HG03095 (cell line): ENCODE measurements at regions not wholly inside any gene's neighbourhood (a gene's known extent, or its start where the extent isn't known, plus 50 kb on each side); places are given as distances from the start of the nearest gene placed in this dataset.
"Not testable (repeated sequence)": the region's sequence is repeated elsewhere in the genome, so short reads cannot be mapped to it uniquely, and the experiment has no call there.

Experiments
- ATAC-seq: cut with Tn5 transposase; IDR thresholded peaks from one replicate; pipeline ENCODE4 v1.9.1; 2021; ENCODE audit warnings: moderate library complexity; ENCODE audit not compliant: unreplicated experiment

DNA sequence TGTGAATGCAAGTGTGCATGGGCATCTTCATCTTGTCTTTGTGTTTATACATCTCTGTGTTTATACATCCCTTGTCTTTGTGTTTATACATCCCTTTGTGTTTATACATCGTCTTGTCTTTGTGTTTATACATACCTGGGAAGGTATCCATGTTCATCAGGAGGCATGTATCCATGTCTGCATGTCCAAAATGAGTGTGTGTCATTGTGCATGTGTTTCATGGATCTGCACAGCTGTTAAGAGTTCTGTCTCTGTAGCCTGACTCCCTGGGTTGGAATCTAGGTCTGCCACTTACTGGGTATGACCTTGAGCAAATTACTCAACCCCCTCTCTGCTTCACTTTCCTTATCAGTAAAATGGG lies 50.1 kb upstream of the SIRPA start:
- no peak for ATAC-seq

DNA sequence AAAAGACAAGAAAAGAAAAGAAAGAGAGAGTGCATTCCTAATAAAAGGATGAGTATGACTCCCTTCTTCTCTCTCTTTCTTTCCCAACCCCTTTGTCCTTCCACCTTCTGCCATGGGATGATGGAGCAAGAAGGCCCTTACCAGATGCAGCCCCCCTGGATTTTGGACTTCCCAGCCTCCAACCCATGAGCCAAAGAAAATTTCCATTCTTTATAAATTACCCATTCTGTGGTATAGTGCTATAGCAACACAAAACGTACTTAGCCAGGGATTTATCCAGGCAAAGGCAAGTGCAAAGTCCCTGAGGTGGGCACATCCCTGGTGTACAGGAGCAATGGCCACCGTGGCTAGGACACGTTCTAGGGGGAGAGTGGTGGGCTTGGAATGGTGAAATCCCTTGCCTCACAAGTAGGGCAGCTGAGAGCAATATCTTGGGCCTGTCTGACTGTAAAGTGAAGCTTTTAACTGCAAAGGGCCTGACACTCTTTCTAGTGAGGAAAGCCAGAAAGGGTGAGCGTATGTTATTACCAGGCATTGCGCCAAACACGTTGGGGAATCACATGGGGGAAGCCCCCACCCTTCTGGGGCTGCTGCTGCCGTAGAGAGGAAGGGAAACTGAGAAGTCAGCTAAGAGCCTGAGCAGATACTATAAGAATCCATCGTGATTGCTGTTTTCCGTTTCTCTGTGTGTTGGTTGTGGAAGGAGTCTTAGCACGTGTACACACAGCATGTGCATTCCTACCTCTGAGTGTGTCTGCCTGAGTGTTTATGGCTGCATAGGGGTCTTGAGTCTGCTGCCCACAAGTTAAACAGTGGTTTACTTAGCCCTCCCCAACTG lies 50.7 kb upstream of the SIRPA start:
- peak; percentile 98 for ATAC-seq

DNA sequence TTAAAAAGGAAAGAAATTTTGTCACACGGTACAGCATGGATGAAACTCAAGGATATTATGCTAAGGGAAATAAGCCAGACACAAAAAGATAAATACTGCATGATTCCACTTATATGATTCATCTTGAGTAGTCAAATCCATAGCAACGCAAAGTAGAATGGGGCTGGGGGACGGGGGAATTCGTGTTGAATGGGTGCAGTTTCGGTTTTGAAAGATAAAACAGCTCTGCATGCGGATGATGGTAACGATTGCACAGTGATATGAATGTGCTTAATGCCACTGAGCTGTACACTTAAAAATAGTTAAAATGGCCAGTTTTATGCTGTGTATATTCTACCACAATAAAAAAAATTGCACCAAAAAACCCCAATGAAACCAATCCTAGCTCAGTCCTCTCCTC lies 52.9 kb upstream of the SIRPA start:
- no peak for ATAC-seq

DNA sequence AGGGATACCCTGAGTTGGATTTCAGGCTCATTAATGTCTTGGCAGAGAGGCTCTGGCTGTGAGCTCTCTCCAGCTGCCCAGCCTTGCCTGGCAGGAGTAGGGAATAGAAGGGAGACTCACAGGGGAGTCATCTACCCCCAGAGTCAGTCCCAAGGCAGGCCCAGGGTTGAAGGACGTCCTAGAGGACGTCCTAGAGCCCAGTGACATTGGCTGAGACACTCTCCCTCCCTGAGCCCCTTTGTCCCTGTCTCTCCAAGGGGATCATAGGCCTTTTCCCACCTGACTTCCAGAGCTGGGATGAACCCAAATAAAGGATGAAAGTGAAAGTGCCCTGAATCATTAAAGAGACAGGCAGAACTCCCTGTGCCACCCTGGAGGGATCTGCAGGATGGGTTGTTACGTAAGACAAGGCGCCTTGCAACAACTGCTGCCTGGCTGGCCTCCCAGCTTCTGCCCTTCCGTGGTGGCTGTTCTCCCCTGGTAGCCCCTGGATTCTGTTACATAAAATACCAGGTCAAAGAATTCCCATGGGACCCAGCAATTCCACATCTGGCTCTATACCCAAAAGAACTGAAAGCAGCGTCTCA lies 53.6 kb upstream of the SIRPA start:
- no peak for ATAC-seq

DNA sequence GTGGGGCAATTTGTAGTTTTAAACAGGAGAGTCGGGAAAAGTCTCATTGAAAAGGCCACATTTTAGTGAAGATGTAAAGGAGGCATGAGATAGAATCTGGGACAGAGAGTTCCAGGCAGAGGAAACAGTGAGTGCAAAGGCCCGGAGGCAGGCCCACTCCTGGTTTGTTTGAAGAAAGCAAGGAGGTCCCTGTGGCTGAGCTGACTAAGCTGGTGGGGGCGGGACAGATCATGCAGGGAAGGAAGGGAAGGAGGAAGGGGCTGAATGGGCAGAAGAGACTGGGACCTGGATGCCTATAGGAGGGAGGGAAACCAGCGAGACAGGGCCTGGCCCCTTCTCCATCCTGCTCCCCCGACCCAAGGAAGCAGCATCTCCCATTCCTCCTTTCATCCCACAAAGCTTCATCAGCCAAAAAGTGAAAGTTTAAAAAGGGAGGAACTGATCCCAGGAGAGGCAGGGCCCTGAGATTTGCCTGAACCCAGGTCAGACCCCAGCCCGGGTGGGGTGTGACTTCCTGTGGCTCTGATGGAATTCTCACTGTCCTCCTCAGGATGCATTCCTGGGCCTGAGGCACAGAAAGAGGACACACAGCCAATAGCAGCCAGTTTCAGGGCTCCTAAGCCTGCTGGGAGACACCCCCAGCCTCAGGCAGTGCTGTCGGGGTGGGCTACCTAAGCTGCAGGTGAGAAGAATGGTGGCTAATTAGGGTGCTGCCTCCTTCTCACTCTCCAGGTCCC lies 54.2 kb upstream of the SIRPA start:
- no peak for ATAC-seq

DNA sequence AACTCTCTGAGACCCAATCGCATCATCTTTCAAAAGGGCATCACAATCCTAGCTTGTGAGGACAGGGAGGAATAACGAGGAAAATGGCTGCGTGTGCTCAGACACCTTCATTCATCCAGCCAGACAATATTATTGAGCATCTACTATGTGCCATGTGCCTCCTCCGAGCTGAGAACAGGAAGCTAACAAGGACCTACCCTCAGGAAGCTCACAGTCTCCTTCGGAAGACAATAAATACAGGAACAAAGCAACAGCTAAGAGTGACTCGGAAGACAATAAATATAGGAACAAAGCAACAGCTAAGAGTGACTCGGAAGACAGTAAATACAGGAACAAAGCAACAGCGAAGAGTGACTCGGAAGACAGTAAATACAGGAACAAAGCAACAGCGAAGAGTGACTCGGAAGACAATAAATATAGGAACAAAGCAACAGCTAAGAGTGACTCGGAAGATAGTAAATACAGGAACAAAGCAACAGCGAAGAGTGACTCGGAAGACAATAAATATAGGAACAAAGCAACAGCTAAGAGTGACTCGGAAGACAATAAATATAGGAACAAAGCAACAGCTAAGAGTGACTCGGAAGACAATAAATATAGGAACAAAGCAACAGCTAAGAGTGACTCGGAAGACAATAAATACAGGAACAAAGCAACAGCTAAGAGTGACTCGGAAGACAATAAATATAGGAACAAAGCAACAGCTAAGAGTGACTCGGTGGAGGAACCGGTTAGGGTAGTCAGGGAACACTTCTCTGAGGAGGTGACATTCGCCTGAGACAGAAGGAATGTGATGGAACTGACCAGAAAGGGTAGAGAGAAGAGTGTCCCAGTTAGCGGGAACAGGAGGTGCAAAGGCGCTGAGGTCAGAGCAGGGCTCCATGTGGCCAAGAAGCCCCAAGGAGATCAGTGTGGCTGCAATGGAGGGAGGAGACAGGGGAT lies 55.6 kb upstream of the SIRPA start:
- ATAC-seq: not testable (repeated sequence)

DNA sequence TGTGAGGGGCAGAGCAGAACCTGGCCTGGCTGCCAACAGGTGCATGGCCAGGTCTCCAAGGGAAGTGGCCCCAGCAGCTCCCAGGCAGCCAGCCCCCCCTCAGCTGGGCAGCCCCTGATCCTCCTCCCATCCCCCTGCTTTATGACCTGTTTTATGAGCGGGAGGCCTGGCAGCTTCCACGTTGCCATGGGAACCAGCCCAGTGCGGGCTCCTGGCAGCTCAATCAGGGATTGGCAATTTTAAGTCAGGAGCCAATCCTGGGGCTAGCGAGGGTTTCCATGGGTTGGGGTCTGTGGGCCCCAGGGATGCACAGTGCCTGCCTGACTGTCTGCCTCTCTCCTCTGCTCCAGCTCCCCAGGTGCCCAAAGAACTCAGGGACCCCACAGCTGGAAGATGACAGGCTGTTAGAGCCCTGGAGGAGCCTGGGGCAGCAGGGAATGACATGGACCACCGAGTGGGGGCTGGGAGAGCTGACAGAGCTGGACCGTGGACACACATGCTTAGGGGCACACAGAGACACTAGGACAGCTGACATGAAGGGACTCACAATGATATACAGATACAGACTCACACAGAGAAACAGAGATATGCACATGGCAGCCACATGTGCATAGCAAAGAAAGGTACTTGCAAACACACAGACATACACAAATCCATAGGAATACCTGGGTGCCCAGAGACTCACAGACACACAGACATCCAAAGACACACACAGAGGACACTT lies 56.5 kb upstream of the SIRPA start:
- no peak for ATAC-seq

DNA sequence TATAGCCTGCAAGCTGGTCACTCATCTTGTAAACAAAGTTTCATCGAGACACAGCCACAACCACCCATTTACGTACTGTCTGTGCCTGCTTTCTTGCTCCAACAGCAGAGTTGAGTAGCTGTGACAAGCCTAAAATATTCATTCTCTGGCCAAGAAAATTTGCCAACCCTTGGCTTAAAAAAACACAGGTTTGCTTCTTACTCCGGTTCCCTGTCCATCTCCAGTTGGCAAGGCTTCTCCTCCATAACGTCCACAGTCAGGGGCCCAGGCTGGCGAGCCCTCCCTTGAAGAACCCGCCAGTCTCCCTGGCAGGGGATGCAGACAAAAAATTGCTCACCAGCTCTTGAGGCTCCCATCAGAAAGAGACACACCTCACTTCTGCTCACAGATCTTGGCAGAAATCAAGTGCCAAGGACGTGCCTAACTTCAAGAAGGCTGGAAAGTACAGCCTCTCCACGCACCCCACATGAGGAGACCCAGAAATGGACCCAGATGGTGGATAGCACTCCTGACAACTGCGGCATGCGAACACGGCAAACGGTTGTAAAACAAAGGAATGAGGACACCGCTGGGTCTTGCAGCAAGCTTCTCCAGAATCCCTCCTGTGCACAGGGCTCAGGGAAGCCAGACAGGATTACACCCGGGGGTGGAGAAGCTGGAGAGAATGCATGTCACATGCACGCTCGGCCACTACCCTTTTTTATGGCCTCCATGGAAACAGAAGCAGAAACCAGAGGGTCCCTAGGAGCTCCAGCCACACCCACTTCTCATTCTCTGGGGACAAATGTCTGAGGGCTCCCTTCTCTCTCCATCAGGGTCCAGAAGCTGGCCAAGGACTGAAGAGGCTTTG lies 59.8 kb upstream of the SIRPA start:
- ATAC-seq: no peak

DNA sequence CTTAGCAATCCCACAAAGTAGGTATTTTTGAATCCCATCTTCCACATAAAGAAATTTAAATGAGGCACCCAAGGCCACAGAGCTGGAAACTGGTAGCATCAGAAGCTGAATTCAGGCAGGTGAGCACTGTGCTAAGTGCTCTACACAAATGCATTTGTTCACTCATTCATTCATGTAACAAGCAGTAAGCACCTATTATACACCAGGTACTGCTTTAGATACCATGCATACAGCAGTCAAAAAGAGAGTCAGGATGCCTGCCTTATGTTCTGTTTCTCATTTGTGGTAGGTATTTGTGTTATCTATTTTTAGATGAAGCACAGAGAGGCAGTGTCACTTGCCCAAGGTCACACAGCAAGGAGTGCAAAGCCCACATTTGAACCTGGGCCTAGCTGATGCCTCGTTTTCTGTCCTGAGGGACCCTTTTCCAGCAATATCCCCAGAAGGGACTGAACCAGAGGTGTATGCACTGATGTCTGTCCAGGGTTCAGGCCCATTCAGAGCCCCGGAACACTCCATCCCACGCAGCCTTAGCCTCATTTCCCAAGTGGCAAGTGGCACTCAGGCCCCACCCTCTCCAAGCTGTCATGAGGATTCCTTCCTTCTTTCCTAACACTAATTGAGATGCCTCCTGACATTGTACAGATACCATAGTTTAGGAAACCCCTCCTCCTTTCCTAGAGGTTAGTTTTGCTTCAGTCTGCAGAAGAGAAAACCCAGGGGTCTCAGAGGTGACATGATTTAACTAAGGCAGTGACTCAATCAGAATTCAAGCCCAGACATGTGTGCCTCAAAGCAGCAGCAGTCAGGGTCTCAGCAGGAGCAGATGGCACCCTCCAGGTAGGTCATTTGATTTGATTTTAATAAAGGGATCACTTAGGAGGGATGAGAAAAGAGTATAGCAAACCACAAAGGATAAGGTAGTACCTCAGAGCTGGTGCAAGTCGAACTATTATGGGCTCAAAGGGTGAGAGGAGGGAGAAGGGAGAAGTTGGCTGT lies 61.2 kb upstream of the SIRPA start:
- no peak for ATAC-seq

DNA sequence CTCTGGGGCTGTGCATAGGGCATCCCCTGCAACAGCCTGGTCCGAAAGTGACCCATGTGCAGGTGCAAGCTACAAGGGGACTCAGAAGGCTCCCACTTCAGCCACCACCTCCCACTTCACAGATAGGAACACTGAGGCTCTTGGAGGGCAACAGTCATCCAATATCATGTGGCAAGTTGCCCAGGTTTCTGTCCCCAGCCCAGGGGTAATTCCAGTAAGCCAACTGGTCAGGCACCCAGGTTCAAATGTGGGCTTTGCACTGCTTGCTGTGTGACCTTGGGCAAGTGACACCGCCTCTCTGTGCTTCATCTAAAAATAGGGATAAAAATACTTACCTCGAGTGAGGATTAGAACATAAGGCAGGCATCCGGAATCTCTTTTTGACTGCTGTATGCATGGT lies 62.0 kb upstream of the SIRPA start:
- ATAC-seq: no peak

DNA sequence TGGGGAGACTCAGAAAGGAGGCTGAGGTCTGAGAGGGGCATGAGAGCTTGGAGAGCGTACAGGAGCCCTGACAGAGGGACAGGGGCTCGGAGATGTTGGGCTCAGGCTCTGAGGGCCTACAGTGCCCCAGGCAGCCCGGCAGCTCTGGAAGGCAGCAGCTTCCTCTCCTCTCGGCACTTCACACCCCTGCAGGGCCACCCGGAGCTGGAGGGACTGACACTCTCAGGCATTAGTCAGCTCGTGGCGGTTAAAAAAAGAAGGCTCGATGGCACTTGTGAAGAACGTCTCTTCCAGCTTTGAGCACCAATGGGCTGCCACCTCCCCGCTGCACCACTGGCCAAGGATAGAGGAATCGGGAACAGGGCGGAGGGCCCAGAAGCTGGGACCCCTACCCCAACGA lies 62.6 kb upstream of the SIRPA start:
- ATAC-seq: no peak

DNA sequence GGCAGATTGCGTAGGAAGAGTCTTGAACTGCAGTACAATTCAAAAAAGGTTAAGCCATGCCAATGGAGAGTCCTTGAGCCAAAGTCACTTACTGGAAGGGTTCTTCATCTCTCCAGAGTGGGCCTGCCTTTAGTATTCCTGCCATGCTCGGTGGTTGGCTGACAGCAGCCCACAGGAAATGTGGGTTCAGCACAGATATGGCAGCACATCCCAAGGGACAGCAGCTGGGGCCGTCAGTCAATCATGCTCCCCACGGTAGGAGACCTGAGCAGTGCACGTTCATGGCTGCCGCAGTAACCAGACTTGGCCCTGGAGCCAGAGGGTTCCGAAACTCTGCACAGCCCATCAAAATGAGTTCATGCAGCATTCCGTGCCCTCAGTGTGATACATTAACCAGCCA lies 63.6 kb upstream of the SIRPA start:
- no peak for ATAC-seq

DNA sequence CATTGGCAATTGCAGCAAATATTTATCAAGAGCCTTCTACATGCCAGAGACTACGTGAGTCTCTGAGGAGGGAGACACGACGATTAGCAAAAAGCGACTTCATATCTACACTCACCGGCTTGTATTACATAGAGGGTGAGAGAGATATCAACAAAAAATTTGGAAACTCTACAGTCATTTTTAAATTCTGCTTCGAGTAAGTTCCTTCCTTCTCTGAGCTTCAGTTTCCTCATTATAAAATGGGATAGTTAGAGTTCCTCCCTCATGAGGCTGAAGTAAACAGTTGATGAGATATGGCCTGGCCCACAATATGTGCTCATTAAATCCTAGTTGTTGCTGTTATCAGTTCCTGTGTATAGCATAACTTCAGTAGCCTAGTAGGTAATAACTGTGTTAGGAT lies 64.1 kb upstream of the SIRPA start:
- no peak for ATAC-seq

DNA sequence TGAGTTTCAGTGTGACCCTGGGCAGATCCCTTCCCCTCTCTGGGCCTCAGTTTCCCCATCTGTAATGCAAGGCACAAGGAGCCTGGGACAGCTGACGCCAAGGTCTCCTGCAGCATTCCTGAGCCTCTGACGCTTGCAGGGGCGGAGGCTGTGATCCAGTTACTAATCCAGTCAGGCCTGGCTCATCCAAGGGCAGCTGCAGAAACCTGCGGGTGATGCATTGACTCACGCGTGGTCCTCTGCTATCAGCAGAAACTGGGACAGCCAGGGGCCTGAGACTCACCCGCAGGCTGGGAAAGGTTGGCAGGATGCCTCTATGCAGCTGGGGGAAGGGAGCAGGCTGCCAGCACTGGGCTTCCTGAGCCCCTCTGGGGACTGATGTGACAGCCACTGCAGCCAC lies 65.0 kb upstream of the SIRPA start:
- ATAC-seq: no peak

DNA sequence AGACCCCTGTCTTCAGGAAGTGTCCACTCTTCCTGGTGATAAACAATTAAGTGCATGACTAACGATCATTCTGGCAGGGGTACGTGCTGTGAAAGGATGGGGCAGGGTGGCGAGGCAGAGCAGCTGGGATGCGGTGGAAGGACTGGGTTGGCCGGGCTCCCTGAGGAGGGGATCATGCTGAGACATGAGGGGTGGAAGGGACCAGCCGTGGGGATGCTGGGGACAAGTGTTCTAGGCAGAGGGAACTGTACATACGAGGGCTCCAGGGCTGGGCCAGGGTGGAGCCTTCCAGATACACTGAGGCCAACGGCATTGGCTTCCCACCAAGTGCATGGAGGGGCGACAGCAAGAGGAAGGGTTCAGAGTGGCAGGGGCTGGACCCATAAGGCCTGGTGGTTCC lies 65.7 kb upstream of the SIRPA start:
- ATAC-seq: no peak

DNA sequence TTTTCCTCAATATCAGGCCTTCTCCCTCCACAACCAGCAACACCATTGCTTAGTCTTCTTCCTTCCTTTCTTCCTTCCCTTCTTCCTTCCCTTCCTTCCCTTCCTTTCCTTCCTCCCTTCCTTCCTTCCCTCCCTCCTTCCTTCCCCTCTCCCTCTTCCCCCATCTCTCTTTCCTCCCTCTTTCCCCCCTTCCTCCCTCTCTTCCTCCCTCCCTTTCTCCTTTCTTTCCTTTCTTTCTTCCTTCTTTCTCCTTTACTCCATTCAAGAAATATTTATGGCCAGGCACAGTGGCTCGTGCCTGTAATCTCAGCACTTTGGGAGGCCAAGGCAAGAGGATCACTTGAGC lies 66.4 kb upstream of the SIRPA start:
- no peak for ATAC-seq

DNA sequence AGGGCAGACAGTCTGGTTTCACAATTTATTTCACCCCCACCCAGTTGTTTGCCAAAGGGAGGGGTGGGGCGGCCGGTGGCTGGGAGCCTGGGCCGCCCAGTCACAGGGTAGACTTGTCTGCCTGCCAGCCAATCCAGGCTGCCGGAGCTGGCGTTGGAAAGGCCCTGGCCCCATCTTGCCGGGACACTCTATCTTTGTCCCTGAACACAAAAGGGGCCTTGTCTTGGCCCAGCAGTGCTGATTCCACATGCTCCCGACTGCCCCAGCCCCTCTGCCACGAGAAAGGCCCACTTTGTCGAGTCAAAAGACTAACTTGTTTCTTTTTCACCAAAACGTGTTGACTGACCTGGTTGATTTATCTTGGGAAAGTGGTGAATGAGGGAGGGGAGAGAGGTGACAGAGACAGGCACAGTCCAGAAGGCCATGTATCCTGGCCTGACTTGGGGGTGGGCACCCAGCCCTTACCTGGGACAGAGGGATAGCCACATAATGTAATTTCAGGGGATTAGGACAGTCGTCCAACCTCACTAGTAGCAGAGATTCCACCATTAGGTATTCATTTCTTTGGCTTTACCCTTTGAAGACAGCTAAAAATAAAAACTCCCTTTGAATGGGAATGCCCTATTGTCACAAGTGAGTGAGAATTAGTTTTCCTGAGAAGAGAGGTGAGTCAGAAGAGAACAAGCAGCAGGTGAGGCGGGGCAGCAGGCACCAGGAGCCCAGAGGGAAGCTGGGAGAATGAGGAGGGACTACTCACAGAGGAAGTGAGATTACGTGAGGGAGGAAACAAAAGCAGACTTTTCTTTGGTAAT lies 67.0 kb upstream of the SIRPA start:
- ATAC-seq: no peak
